ENCODE measurements at regions not wholly inside any gene's neighbourhood (a gene's known extent, or its start where the extent isn't known, plus 50 kb on each side); places are given as distances from the start of the nearest gene placed in this dataset.

GRCh38 chr9:13962006-13962405 lies 351.9 kb downstream of the NFIB start:
- DNase-seq (ENCODE audit: low read depth, low spot score) = no peak
- Histone ChIP-seq H2AFZ (ENCODE audit: control insufficient read depth, low read depth, low read length) (no peak overlapping the region), H3K4me1 (ENCODE audit: control insufficient read depth, insufficient read depth, low read length) (no peaks in the 10 kb centered on the region), H3K4me2 (ENCODE audit: control insufficient read depth, insufficient read depth) (no peak overlapping the region), H3K27me3 (replicated peaks in 1 of 2; ENCODE audit: control insufficient read depth in 2 of 2, insufficient read depth in 2 of 2, low read length in 1 of 2) (no peaks in the 10 kb centered on the region), H3K9me3 (replicated peaks; ENCODE audit: control insufficient read depth, insufficient read depth, low read length) (no peaks in the 10 kb centered on the region), H3K27ac (ENCODE audit: control insufficient read depth, insufficient read depth) (no peak overlapping the region), H3K36me3 (ENCODE audit: control insufficient read depth in 2 of 2, insufficient read depth in 2 of 2, low read length in 1 of 2) (no peaks in the 10 kb centered on the region), H3K4me3 (no peak overlapping the region), H4K20me1 (ENCODE audit: control insufficient read depth, insufficient read depth) (no peaks in the 10 kb centered on the region), H3K9ac (ENCODE audit: control insufficient read depth, insufficient read depth, low read length) (no peak overlapping the region), H3K79me2 (ENCODE audit: control insufficient read depth, insufficient read depth, low read length) (no peaks in the 10 kb centered on the region)
- in situ Hi-C loops (cut with MboI) (no loop called here), intact Hi-C loops (cut with micrococcal nuclease; ENCODE audit: unreplicated experiment) (no loop called here)
- ChIA-PET RAD21 (ENCODE audit: unreplicated experiment) (no interaction called here), SMC1A (ENCODE audit: uncharacterized antibody, unreplicated experiment) (no interaction called here), CTCF (no interaction called here), POLR2A (no interaction called here)
- WGBS (ENCODE audit: insufficient coverage, insufficient replicate concordance, low lambda C conversion rate, missing lambda C conversion rate) = 41% methylated on average over 6 of the region's 6 CpGs
- BruUV-seq (replicated peaks) = no TSS peak
- FAIRE-seq = no peak
- no peak for TF ChIP-seq PML (IDR thresholded peaks at IDR 0.05; ENCODE audit: low read length)
- TF ChIP-seq CHD2 (IDR thresholded peaks at IDR 0.05; ENCODE audit: borderline replicate concordance, low read depth, low read length) = no peak
- no peak for TF ChIP-seq YY1 (IDR thresholded peaks at IDR 0.05; ENCODE audit: low read depth, low read length)
- no peak for TF ChIP-seq ZBTB40 (IDR thresholded peaks at IDR 0.05; ENCODE audit: borderline replicate concordance)
- TF ChIP-seq PKNOX1 (IDR thresholded peaks at IDR 0.05) = no peak
- no peak for TF ChIP-seq NR2C2 (IDR thresholded peaks at IDR 0.05; ENCODE audit: borderline replicate concordance, control insufficient read depth, insufficient read length, low read depth)
- no peak for TF ChIP-seq MXI1 (IDR thresholded peaks at IDR 0.05; ENCODE audit: low read depth, low read length)
- TF ChIP-seq TCF7 (IDR thresholded peaks at IDR 0.05; ENCODE audit: borderline replicate concordance) = no peak
- no peak for TF ChIP-seq ASH2L (IDR thresholded peaks at IDR 0.05; ENCODE audit: borderline replicate concordance, low read depth)
- no peak for TF ChIP-seq IRF4 (IDR thresholded peaks at IDR 0.05; ENCODE audit: low read depth, low read length)
- no peak for TF ChIP-seq USF1 (IDR thresholded peaks at IDR 0.05; ENCODE audit: borderline replicate concordance, extremely low read length, insufficient read depth, low read depth, low read length)
- TF ChIP-seq CHD4 (IDR thresholded peaks at IDR 0.05) = no peak
- ATAC-seq = no peak
